Forelimb muscle (tissue), 1 donor: ENCODE measurements at regions not wholly inside any gene's neighbourhood (a gene's known extent, or its start where the extent isn't known, plus 50 kb on each side); places are given as distances from the start of the nearest gene placed in this dataset.
"Not testable (repeated sequence)": the region's sequence is repeated elsewhere in the genome, so short reads cannot be mapped to it uniquely, and the experiment has no call there.

ENCODE experiments used
- DNase-seq: peaks from one replicate; pipeline ENCODE4 v3.0.0-alpha.2; 2013; ENCODE audit warnings: low read depth

DNA sequence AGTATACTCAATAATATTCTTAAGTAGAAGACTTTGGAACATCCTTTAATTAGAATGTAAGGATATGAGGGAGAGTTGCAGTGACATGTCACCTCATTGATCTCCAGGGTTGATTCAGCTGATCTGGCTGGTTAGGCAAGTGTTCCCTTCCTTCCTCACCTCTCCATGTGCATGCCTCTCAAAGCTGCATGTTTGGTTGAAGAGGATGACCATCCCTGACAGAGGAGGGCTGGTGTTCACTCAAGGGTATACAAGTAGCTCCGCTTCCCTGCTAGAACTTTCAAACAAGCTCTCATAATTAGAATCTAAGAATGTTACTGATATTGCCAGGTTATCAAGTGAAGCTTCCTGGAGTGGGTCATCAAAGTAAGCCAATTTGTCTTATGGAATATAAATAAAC is 341.1 kb upstream of the FLRT2 start:
- no peak for DNase-seq

DNA sequence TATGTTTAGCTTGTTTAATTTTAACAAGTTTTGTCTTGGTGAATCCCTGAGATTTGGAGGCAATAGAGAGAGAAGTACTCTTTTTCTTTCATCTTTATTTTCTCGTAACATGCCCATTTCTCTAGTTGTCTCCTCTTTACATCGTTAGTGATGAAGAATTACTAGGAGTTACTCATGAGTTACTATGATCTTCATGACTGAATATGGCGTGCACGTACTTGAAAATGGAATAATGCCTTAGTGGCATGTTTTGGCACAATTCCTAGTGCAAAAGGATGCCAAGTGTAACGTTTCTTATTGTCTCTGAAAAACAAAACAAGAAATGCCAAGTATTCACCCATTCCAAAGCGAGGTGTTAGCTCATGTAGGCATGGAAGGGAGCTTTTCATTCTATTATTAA is 340.7 kb upstream of the FLRT2 start:
- not testable (repeated sequence) for DNase-seq

DNA sequence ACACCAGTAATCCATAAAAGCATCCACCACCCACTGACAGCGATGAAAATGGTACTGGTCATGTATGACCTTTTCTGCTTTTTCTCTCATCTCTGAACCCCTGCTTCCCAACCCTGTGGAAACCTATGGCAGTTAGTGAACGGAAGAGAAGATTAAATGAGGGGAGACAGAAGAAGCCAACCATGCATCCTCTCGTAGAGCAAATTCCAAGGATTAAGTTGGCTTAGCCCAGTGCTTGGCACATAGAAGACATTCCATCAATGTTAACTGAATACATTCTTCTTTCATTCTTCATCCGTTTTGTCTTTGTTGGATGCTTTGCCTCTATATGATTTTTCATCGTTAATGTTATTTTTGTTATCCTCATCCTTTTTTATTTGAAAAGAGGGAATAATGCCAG is 339.7 kb upstream of the FLRT2 start:
- DNase-seq, result no peak

DNA sequence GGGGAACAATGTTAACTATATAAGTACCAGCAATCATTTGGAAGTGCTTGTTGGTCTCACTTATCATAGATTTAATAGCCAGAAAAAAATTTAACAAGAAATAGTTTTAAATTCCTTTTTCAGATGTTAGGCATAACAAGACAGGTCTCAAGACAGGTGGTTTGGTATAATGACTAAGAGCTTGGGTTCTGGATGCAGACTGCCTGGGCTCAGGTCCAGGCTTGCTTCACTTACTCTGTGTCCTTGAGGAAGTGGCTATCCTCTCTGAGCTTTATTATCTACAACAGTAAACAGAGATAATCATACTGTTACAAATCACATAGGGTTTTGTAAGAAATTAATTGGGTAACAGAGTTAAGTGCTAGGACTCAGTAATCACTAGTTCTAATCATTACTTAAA is 338.0 kb upstream of the FLRT2 start:
- no peak for DNase-seq

DNA sequence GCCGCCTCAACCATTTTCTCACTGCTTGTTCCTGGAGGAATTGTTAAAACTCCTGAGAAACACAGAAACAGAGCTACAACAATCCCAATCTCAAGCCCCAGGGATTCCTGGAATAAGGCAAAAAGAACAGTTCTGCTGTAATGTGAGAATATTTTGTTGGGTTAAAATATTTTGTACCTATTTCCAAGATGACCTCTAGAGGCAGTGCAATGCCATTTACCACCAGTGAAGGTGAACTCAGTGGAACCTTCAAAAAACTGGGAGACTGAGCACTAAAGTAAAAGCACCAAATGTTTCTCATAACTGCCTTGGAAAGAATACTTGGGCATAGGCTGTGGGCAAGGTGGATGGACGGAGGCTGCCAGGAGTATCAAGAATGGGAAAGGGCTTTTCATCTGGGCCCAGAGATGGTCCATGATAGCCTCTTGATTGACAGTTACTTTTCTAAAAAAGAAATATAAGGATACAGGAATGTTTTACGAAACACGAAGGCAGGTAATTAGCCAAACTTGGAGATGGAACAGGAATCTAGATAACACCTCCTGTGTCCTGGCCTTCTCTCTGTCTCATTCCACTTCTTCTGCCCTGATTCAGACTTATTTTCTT is 334.0 kb upstream of the FLRT2 start:
- no peak for DNase-seq

DNA sequence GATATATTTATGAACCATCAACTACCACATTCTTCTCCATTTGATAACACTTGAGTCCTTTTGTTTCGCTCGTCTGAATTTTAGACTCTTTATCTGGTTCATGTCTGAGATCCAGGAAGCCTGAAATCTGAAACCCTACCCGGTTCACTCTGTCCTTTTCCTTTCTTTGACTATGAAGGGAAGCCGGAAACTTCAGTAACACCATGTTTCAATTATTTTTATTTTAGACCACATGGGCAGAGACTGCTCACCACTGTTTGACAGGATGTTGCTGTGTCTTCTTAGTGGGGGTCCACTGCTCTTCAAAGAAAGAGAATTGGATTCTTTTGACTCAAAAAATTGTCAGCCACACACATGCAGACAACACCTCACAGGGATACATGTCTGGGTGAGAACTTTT is 331.9 kb upstream of the FLRT2 start:
- no peak for DNase-seq

DNA sequence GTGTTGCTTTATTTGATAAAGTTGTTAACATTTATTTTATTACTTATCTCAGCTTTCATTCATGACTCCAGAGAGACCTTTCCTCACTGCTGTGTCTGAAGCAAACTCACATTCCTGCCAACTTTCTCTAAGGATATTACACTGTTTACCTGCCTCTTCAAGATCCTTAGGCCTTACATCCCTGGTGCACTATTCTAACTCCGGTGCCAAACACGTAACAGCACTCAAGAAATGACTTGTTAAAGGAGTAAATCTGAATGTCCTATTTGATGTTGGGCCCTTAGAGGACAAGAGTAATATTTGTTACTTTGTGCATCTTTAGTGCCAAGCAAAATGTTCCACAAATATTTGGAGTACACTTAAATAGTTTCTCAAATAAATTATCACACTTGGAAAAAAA is 324.1 kb upstream of the FLRT2 start:
- DNase-seq, result no peak

DNA sequence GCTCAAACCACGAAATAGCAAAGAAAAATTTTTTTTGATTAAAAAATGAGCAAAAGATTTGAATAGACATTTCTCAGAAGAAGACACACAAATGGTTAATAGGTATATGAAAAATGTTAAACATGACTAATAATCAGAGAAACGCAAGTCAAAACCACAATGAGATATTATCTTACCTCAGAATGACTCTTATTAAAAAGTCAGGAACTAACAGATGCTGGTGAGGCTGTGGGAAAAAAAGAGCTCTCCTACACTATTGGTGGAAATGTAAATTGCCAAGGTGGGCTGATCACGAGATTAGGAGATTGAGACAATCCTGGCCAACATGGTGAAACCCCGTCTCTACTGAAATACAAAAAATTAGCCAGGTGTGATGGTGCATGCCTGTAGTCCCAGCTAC is 315.5 kb upstream of the FLRT2 start:
- DNase-seq, result no peak

DNA sequence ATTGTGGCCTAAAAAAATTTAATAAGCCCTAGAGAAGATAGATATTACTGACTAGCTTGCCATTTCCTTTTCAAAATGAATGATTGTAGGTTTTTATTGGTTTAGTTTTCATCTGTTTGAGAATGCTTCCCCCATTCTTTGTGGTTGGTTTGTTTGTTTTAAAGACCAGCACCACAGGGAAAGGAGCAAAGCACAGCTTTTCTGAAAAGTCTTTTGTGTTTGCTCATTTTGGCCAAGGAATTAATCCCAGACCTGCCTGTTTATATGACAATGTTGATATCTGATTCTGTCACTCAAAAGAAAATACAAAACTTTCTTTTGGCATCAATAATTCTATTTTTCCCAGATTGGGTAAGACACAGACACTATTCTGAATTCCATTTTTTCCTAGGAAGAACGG is 312.5 kb upstream of the FLRT2 start:
- DNase-seq, result no peak

DNA sequence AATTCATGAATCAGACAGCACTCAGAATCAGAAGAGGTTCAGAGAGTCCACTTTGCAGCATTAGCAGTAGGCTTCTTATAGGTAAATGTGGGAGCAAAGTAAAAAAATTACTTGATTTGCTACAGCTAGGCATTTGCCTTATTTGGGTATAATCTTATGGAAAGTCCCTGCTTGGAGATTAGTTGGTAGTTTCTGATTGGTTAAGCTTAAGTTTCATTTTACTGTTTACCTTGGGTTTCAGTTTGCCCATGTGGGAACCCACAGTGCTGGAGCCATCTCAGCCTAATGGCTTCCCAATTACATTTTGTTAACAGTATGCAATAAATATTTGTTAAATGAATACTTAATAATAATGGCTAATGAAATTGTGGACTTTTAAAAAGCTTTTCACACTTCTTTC is 311.0 kb upstream of the FLRT2 start:
- DNase-seq, result no peak

DNA sequence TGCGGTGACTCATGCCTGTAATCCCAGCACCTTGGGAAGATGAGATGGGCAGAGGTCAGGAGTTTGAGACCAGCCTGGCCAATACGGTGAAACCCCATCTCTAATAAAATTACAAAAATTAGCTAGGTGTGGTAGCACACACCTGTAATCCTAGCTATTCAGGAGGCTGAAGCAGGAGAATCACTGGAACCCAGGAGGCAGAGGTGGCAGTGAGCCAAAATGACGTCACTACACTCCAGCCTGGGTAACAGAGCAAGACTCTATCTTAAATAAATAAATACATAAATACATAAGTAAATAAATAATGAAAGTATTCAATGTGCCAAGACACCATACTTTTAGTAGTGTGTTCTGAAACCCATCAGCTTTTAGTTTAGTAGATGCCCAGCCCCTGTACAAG is 308.1 kb upstream of the FLRT2 start:
- no peak for DNase-seq

DNA sequence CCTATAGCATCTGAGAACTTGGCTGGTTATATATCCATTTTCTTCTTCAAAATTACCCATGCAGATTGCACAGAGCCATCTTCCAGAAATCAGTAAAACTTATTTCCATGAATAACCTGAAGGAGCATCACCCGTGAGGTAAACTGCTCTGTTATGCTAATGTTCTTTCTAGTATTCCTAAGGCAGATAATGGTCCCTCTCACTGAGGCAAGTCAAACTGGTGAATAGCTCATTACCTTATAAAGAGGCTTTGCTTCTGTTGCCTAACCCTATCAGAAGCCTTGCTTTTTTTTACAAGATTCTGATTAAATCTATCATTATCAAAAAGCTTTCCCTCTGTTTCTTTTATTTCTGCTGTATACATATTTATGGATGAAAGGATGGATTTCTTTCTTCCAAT is 307.6 kb upstream of the FLRT2 start:
- DNase-seq, result no peak

DNA sequence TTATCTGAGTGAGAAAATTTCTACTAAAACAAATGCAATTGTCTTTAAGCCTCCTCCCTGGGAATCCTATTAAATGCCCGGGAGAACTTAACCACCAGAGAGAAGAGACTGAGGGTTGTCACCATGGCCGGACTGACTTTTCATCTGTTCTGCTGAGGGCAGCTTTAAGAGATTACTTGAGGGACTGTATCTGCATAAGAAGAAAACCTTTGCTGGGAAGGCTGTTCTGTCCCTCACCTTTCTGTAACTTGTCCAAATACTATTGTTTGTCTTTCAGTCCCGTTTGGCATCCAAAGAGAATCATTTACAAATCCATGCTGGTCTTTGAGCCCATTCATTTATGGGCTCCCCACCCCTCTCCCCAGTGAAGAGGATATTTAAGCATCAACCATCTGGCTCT is 306.3 kb upstream of the FLRT2 start:
- DNase-seq, result no peak

DNA sequence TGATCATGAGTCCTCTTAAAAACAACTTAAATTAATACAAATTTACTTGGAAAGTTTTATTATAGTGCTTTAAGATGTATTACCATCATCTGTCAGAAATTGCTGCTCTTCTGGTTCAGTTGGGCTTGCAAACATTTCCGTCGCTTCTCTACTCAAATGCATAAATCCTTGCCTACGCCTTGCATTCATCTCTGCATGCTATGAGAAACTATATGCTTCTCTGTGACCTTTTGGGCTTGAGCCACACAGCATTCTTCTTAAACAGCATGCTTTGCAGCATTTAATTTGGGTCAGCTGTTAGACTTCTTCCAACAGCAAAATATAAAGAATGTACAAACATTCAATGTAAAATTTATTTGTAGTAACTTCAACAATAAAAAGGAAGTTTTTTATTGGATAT is 305.7 kb upstream of the FLRT2 start:
- no peak for DNase-seq

DNA sequence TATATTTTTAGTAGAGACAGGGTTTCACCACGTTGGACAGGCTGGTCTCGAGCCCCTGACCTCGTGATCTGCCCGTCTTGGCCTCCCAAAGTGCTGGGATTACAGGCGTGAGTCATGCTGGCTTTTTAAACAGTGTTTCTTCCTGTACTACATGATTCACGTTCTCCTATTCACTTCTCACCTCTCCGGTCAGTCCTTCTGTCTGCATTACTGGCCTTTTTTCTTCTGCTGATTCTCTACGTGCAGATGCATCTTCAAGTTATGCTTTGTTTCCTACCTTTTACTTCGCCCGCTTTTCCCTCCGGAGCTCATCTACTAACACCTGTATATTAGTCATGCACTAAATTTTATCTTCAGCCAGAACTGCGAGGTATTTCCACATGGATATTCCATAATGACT is 296.2 kb upstream of the FLRT2 start:
- DNase-seq, result no peak

DNA sequence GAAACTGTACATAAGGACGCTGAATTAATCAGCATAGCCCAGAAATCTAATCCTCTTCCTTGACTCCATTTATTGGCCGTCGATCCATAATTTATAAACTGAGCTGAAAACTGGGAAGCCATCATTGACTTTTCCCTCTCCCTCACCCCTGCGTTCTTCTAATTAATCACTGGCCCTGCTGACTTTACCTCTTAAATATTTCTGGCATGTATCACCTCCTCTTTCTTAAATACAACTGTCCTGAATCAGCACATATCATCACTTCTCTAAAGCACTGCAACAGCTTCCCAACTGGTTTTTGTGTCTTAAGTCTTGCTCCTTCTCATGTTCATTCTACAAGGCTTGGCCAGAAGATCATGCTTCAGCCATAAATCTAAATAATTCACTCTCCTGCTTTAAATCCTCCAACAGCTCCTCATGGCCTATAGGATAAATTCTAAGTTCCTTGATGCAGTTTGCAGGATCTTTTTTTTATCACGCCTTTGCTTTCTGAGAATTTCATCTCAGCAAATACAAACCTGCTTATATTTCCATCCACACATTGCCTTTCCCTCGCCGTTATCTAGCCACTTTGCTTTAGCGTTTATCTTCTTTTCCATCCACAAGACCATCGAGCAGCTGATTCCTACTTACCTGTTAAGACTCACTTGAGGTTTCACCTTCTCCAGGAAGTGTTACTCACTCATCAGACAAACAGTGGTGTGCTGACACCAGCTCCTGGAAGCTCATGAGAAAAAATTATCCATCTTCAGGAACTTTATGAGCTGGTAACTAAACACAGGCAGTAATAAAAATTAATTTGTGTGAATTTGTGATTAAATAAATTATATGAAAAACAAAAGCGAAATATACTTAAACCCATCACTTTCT is 295.6 kb upstream of the FLRT2 start:
- no peak for DNase-seq

DNA sequence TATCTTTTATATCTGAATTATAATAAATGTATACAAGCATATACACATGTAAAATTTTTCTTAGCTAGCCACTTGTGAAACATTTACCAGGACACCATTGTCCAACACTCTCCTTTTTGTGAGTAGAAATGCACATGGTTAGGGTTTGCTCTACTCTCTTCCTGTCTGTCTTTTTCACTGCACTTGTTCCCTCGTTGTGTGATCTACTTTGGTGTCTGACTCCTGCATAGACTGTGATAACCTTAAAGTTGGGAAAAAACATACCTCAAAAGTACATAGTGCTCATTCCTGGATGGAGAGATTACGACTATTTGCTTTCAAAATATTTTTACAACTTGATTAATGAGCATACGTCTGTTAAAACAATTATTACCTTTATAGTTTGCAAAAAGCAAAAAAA is 294.1 kb upstream of the FLRT2 start:
- DNase-seq, result no peak

DNA sequence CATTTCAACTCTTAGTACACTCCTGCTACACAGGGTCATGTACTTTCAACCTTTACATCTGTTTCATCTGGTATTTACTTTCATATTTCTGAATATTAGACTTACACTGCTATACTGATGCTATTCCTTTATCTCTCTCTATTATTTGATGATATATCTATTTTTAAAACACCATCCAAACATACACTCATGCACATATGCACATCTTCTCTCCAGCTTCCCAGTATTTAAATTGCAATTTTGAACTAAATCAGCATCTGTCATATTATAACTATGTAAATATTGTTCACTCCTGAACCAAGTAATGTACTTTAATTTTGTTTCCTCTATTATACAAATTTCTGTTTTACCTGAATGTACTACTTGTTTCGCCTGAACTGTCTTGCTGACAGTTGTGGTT is 293.6 kb upstream of the FLRT2 start:
- DNase-seq, result no peak

DNA sequence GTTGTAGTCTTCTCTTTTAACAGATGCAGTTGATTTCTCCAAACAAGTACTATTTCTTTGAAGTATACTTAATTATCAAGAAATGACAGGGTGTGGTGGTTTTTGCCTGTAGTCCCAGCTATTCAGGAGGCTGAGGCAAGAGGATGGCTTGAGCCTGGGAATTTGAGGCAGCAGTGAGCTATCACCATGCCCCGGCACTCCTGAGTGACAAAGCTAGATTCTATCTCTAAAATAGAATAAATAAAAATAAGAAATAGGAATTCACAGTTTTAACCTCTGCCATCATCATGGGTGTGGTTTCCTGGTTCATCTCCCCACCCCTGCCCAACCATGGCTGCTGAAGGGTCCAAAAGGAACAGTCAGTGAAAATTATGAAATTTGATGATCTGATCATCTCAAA is 290.2 kb upstream of the FLRT2 start:
- no peak for DNase-seq

DNA sequence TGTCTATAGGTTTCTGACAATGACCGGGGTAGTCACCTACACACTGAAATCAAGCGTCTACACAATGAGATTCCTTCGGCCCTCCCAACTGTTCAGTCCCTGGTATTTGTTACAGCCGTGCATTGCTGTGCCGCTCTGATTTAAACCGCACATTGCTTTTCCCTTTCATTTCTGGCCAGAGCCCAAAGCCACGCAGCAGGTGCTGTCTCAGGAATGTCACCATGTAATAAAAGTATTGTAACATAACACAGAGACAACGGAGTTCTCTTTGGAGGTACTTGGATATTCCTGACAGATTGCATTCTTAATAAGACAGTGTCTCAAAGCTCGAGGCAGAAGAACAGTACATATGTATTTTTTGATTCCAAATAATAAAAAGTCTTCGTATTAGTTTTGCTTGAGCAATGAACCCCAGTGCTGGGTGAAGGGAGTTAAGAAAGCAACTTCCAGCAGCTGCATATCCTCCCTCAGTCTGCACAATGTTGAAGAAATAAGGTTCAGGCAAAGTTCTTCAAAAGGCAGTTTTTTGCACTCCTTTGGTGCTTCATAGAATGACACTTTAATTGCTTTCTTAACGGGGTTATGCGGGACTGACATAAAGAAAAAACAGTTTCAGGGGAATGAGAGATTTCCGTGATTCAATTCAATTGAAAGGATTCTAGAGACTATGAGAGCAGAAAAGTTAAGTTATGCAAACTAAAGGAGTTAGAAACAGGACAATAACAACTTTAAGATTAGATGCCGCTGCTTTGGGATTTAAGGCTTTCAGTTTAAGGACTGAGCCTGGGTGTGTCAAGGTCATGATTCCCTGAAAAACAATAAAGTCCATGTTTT is 288.7 kb upstream of the FLRT2 start:
- DNase-seq, result no peak

DNA sequence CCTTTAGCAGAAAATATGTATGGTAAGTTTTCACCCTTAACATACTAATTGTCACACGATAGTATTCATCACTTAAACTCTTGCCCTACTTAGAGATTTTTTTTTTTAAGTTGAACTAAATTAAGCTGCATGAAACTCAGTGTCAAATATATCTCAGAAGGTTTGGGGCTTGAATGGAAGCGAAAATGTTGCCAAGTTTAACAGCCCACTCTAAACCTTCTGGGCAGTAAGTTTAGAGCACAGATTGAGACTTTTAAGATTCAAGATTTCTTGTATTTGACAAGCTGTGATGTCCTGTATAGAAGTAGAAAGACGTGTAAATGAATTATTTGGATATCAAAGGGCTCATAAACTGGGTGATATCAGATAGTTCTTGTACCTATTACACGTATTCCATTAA is 287.3 kb upstream of the FLRT2 start:
- DNase-seq, result no peak

DNA sequence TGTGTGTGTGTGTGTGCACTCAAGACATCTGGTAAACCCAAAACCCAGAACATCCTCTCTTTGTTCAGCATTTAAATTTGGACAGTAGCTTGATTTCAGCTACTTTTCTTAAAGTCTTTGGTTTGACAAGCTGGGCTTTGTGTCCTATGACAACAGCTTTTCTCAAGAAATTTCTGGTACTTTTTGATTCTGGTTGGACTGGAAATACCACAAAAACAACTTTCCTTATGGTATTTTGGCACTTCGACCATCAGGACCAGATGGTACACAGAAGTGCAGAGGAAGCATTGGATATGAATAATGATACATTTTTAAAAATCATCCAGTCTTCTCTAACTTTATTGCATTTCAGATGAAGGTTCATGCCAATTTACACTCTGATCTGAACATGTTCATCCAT is 286.6 kb upstream of the FLRT2 start:
- no peak for DNase-seq

DNA sequence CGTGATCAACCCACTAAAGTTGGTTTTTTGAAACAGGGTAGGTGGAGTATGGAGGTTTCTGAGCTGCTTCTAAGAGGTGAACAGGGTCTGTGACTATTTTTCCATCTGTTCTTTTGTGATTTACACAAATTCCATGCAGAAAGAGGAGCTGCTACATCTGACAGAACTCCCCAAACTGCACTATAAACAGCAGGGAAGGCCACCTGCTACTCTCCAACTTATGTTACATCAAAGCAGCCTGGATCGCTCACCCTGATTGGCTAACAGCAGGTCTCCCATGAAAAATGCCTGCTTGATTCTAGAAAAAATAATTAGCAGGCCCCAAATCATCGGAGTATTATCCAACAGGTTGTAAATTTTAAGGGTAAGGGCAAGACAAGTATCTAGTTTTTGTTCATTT is 282.9 kb upstream of the FLRT2 start:
- no peak for DNase-seq
